Stomach smooth muscle (tissue), 2 donors: ENCODE measurements at regions not wholly inside any gene's neighbourhood (a gene's known extent, or its start where the extent isn't known, plus 50 kb on each side); places are given as distances from the start of the nearest gene placed in this dataset.
"Not testable (repeated sequence)": the region's sequence is repeated elsewhere in the genome, so short reads cannot be mapped to it uniquely, and the experiment has no call there.

Experiments used
- H3K27ac ChIP-seq: one replicate; pipeline ENCODE4 v1.7.0; 2013; ENCODE audit warnings: mild to moderate bottlenecking, low read length, inconsistent platforms
- H3K27me3 ChIP-seq, 2 donors: one replicate each; pipeline ENCODE4 v1.7.0; 2013; ENCODE audit warnings: low read length in 2 of 2; ENCODE audit not compliant: insufficient read depth in 2 of 2, control insufficient read depth in 1 of 2
- H3K36me3 ChIP-seq, 2 donors: one replicate each; pipeline ENCODE4 v1.7.0; 2013; ENCODE audit warnings: low read length in 2 of 2; ENCODE audit not compliant: control insufficient read depth in 2 of 2, insufficient read depth in 2 of 2
- H3K4me1 ChIP-seq: one replicate; pipeline ENCODE4 v1.7.0; 2013; ENCODE audit warnings: low read length; ENCODE audit not compliant: control insufficient read depth, insufficient read depth
- H3K4me3 ChIP-seq, 2 donors: one replicate each; pipeline ENCODE4 v1.7.0; 2013; ENCODE audit warnings: low read length in 2 of 2
- H3K9ac ChIP-seq, 2 donors: one replicate each; pipeline ENCODE4 v1.7.0; 2013; ENCODE audit warnings: low read length in 2 of 2, mild to moderate bottlenecking in 1 of 2
- H3K9me3 ChIP-seq, 2 donors: one replicate each; pipeline ENCODE4 v1.7.0; 2013; ENCODE audit warnings: low read length in 2 of 2; ENCODE audit not compliant: control insufficient read depth in 2 of 2
- donor health status: healthy.
- donor health status: Pancreatic carcinoma.

DNA sequence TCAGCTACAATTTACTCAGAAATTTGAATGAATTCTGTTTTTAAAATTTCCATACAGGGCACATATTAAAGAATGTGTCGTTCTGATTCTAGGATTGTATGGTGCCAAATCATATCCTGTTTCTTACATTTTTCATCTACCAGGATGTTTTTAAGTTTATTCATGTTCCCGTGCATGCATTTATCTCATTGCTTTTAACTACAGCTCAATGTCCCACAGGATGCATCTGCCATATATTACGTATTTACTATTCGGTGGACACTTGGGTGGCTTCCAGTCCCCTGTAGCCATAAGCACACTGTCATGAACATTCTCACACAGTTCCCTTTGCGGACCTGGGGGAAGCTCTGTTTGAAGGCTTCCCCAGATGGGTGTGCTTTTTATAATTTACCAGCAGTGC is 122.3 kb downstream of the CCDC71L start:
- peaks cover 5% of the 10 kb centered on the region for H3K4me1 ChIP-seq
- H3K4me3 ChIP-seq, result no peak overlapping the region
- H3K27ac ChIP-seq, result no peak overlapping the region
- no peaks in the 10 kb centered on the region for H3K27me3 ChIP-seq
- no peaks in the 10 kb centered on the region for H3K9me3 ChIP-seq
- no peak overlapping the region for H3K9ac ChIP-seq
- no peaks in the 10 kb centered on the region for H3K36me3 ChIP-seq

DNA sequence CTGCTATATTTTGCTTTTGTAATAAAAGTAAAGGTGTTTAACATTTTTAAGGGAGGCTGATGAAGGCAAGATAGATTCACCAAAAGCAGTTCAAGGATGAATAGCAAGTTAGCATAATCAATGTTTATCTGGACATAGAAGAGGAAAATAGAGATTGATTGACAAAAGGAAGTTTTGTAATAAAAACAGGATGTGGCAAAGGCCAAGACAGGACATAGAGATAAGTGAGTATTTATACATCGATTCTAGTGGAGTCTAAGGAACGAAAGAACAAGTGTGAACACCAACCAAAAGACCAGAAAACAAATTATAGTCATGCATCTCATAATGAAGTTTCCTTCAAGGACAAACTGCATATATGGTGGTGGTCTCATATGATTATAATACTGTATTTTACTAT is 123.8 kb downstream of the CCDC71L start:
- Histone ChIP-seq H3K27me3 (no peaks in the 10 kb centered on the region), H3K9me3 (no peaks in the 10 kb centered on the region), H3K9ac (no peak overlapping the region), H3K36me3 (no peaks in the 10 kb centered on the region), H3K4me3 (no peak overlapping the region), H3K4me1 (no peaks in the 10 kb centered on the region), H3K27ac (no peak overlapping the region)

DNA sequence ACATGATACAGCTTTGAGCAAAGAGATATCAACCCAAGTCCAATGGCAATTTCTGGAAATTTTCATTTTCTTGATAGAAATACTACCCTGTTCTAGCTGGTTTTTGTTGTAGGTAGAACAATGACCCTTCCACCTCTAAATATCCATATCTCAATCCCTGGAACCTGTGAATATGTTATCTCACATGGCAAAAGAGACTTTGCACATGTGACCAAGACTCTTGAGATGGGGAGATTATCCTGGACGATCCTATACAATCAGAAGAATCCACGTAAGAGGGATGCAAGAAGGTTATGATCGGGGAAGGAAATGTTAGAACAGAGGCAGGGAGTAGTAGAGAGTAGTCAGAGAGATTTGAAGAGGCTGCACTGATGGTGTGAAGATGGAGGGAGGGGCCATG is 124.9 kb downstream of the CCDC71L start:
- no peaks in the 10 kb centered on the region for H3K4me1 ChIP-seq
- no peaks in the 10 kb centered on the region for H3K36me3 ChIP-seq
- H3K27ac ChIP-seq, result no peak overlapping the region
- no peaks in the 10 kb centered on the region for H3K9me3 ChIP-seq
- no peak overlapping the region for H3K9ac ChIP-seq
- no peaks in the 10 kb centered on the region for H3K27me3 ChIP-seq
- no peak overlapping the region for H3K4me3 ChIP-seq

DNA sequence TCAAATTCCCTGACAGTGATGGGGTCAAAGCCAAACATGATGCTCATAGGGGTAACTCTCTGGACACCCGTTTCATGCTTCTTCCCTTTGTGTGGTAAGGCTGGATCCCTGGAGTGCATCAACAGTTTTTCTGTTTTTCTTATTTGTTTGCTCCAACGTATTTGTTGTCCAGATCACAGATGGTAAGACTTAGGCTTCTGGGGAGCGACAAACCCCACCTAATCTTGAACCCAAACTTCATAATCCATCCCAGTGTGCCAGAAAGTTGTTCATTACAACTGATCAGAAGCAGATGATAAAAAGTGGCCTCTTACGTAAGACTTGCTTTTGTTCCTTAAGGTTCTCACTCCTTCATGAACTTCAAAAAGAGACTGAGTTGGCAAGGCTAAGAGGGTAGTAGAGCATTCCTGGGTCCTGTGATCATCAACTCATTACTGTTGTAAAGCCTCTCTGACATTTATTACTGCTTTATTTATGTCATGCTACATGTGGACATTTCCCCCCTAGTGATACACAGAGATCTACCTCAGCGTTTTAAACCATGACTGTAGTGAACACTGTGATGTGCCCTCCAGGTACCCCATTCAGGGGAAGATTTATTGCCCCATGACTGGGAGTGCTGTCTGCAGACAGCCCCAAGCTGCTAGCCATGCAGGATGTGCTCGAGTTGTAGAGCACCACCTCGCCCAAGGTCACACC is 125.6 kb downstream of the CCDC71L start:
- Histone ChIP-seq H3K9ac (no peak overlapping the region), H3K27ac (no peak overlapping the region), H3K9me3 (no peaks in the 10 kb centered on the region), H3K4me3 (no peak overlapping the region), H3K4me1 (no peaks in the 10 kb centered on the region), H3K27me3 (no peaks in the 10 kb centered on the region), H3K36me3 (no peaks in the 10 kb centered on the region)

DNA sequence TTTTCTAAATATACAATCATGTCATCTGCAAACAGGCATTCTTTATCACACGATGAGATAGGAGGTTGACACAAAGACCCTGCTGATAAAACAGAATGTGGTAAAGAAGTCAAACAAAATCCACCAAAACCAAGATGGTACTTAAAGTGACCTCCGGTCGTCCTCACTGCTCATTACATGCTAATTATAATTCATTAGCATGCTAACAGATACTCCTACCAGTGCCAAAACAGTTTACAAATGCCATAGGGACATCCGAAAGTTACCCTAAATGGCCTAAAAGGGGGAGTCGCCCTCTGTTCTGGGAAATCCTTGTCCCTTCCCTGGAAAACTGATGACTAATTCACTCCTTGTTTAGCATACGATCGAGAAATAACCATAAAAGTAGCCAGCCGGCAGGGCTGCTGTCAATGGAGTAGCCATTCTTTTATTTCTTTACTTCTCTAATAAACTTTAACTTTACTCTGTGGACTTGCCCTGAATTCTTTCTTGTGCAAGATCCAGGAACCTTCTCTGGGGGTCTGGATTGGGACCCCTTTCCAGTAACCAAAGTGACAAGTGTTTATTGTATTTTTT is 126.6 kb downstream of the CCDC71L start:
- Histone ChIP-seq H3K9ac (no peak overlapping the region), H3K4me1 (no peaks in the 10 kb centered on the region), H3K4me3 (no peak overlapping the region), H3K9me3 (no peaks in the 10 kb centered on the region), H3K36me3 (no peaks in the 10 kb centered on the region), H3K27ac (no peak overlapping the region), H3K27me3 (no peaks in the 10 kb centered on the region)

DNA sequence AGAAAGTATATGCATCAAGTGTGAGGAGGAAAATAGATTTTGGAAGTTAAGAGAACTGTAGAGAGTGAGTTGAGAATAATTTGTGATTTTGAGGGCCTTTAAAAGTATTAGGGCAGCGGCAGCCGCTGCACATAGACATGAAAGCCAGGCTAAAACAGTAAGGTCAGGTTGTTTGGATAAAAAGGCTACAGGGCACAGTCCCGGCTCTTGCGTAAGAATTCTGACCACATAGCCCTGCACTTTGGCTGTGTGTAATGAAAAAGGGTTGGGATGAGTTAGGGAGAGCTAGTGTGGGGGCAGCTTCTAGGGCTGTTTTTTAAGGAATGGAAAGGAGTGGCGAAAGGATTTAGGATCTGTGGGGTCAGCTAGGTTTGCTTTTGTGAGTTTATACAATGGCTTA is 130.8 kb downstream of the CCDC71L start:
- H3K9ac ChIP-seq, H3K36me3 ChIP-seq, H3K27me3 ChIP-seq, H3K9me3 ChIP-seq, H3K4me1 ChIP-seq, H3K27ac ChIP-seq, H3K4me3 ChIP-seq: not testable (repeated sequence)

DNA sequence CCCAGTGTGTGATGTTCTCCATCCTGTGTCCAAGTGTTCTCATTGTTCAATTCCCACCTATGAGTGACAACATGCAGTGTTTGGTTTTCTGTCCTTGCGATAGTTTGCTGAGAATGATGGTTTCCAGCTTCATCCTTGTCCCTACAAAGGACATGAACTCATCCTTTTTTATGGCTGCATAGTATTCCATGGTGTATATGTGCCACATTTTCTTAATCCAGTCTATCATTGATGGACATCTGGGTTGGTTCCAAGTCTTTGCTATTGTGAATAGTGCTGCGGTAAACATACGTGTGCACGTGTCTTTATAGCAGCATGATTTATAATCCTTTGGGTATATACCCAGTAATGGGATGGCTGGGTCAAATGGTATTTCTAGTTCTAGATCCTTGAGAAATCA is 134.3 kb downstream of the CCDC71L start:
- H3K27ac ChIP-seq, H3K27me3 ChIP-seq, H3K9me3 ChIP-seq, H3K4me3 ChIP-seq, H3K4me1 ChIP-seq, H3K36me3 ChIP-seq, H3K9ac ChIP-seq: not testable (repeated sequence)

DNA sequence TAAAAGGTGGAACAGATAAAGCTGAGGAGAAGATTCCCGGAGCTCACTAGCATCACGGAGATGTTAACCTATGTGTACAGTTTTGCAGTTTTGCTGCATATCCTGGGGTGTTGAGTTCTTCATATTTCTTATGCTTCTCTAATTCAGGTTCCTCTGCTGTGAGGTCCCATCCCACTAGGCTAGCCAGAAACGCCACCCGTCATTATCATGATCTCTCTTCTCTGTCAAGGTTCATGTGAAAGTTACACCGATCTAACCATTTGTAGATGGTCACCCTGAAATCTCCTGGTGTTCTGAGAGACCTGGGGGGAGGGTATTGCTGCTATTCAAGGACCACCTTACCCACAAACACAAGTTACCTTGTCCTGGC is 136.3 kb downstream of the CCDC71L start:
- H3K27me3 ChIP-seq, result peaks cover 0 to 4% of the 10 kb centered on the region in 2 donors
- H3K27ac ChIP-seq, result no peak overlapping the region
- H3K4me3 ChIP-seq, result no peak overlapping the region
- no peaks in the 10 kb centered on the region for H3K9me3 ChIP-seq
- H3K9ac ChIP-seq, result no peak overlapping the region
- H3K36me3 ChIP-seq, result no peaks in the 10 kb centered on the region
- H3K4me1 ChIP-seq, result no peaks in the 10 kb centered on the region

DNA sequence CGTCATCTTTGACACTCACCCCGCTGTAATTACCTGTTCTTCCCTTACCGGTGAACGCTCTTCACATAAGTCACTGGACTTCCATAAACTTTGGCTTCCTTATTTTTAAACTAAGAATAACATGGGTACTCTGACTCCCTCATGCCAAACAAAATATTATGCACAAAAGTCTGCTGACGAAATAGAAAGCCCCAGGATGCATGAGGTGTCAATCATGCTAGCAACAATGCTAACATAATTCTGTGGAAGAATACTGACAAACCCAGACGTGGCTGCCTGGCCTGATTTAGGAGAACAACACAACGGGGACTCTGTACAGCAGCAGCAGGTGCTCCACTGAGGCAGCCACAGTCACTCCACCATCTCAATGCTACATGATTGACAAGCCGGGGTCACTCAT is 137.5 kb downstream of the CCDC71L start:
- H3K27me3 ChIP-seq, result peaks cover 3 to 4% of the 10 kb centered on the region in 2 donors
- no peak overlapping the region for H3K4me3 ChIP-seq
- H3K9ac ChIP-seq, result no peak overlapping the region
- no peaks in the 10 kb centered on the region for H3K9me3 ChIP-seq
- H3K4me1 ChIP-seq, result no peaks in the 10 kb centered on the region
- no peaks in the 10 kb centered on the region for H3K36me3 ChIP-seq
- no peak overlapping the region for H3K27ac ChIP-seq

DNA sequence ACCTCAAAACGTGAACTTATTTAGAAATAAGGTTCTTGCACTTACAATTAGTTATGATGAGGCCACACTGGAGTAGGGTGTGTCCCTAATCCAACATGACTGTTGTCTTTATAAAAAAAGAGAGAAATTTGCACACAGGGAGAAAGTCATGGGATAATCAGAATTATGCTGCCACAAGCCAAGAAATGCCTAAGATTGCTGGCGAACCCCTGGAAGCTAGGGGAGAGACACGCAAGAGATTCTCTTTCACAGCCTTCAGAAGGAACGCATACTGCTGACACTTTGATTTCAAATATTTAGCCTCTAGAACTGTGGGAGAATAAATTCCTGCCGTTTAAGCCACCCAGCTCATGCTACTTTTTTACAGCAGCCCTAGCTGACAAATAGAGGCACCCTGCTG is 138.3 kb downstream of the CCDC71L start:
- Histone ChIP-seq H3K9ac (no peak overlapping the region), H3K9me3 (no peaks in the 10 kb centered on the region), H3K4me1 (no peaks in the 10 kb centered on the region), H3K36me3 (no peaks in the 10 kb centered on the region), H3K27ac (no peak overlapping the region), H3K27me3 (peaks cover 3 to 4% of the 10 kb centered on the region in 2 donors), H3K4me3 (no peak overlapping the region)

DNA sequence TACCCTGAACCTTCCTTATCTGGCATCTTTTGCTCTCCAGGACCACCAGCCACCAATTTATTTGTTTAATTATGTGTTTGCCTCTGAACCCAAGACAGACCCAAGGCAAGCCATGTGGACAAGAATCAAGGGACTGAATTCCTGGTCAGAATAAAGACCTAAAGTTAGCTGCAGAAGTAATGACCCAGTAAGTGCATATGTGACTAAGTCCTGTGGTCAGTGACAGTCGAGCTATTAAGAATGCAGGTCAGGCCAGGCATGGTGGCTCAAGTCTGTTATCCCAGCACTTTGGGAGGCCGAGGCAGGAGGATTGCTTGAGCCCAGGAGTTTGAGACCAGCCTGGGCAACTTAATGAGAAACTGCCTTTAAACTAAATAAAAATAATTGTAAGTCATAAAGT is 139.4 kb downstream of the CCDC71L start:
- no peak overlapping the region for H3K27ac ChIP-seq
- no peak overlapping the region for H3K4me3 ChIP-seq
- peaks cover 3 to 4% of the 10 kb centered on the region in 2 donors for H3K27me3 ChIP-seq
- H3K4me1 ChIP-seq, result no peaks in the 10 kb centered on the region
- H3K9me3 ChIP-seq, result no peaks in the 10 kb centered on the region
- no peak overlapping the region for H3K9ac ChIP-seq
- no peaks in the 10 kb centered on the region for H3K36me3 ChIP-seq
